Central memory CD8-positive, alpha-beta T cell (primary cell): ENCODE measurements at regions not wholly inside any gene's neighbourhood (a gene's known extent, or its start where the extent isn't known, plus 50 kb on each side); places are given as distances from the start of the nearest gene placed in this dataset.

Source experiments
- ATAC-seq: fragments of 150-1000 bp; cut with Tn5 transposase; replicated peaks from 2 replicates; pipeline ENCODE4 v1.10.0; 2022; ENCODE audit warnings: mild to moderate bottlenecking, moderate FRiP score, moderate number of reproducible peaks; ENCODE audit not compliant: poor library complexity, severe bottlenecking; ENCODE audit errors: extremely low read depth
- DNase-seq, 2 donors: peaks; one replicate each; pipeline ENCODE4 v3.0.0; 2021; ENCODE audit warnings: low spot score in 2 of 2
- H3K27ac Mint-ChIP-seq: one replicate; pipeline ENCODE4 v1.8.0; 2022; ENCODE audit warnings: low read depth, mild to moderate bottlenecking, moderate library complexity, mixed read lengths
- H3K27me3 Mint-ChIP-seq: one replicate; pipeline ENCODE4 v1.8.0; 2022; ENCODE audit warnings: mixed read lengths
- H3K36me3 Mint-ChIP-seq: one replicate; pipeline ENCODE4 v1.8.0; 2022; ENCODE audit warnings: mild to moderate bottlenecking, moderate library complexity, mixed read lengths; ENCODE audit not compliant: insufficient read depth
- H3K4me1 Mint-ChIP-seq: one replicate; pipeline ENCODE4 v1.8.0; 2022; ENCODE audit warnings: mixed read lengths
- H3K4me3 Mint-ChIP-seq: one replicate; pipeline ENCODE4 v1.8.0; 2022; ENCODE audit warnings: mild to moderate bottlenecking, moderate library complexity, mixed read lengths
- H3K9me3 Mint-ChIP-seq: one replicate; pipeline ENCODE4 v1.8.0; 2022; ENCODE audit warnings: mixed read lengths

GRCh38 chr6:120652506-120652905 is 681.8 kb downstream of the TBC1D32 start:
- no peak for ATAC-seq
- Mint-ChIP-seq H3K27ac (no peak overlapping the region), H3K9me3 (peaks cover 15% of the 10 kb centered on the region), H3K27me3 (no peaks in the 10 kb centered on the region), H3K4me3 (no peak overlapping the region), H3K36me3 (no peaks in the 10 kb centered on the region), H3K4me1 (no peaks in the 10 kb centered on the region)
- no peak for DNase-seq

DNA sequence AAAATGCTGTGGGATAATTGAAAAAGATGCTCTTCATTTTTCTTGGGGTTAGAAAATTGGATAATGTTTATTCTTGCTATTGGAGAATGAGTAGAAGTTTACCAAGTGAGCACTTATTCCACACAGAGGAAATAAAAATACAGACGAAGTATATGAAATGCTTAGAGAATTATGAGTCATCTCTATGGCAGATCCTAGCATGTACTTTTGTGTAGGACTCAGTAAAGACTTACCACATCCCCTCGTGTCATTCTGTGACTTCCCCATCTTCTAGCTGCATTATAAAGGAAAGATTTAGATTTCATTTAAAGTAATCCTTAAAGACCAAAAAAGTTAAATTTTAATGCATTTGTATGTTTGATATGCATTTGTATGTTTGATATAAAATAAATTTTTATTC is 685.6 kb downstream of the TBC1D32 start:
- DNase-seq (no peak), ATAC-seq (no peak)
- Mint-ChIP-seq H3K27ac (no peak overlapping the region), H3K9me3 (peaks cover 18% of the 10 kb centered on the region), H3K27me3 (no peaks in the 10 kb centered on the region), H3K4me1 (no peaks in the 10 kb centered on the region), H3K4me3 (no peak overlapping the region), H3K36me3 (no peaks in the 10 kb centered on the region)

DNA sequence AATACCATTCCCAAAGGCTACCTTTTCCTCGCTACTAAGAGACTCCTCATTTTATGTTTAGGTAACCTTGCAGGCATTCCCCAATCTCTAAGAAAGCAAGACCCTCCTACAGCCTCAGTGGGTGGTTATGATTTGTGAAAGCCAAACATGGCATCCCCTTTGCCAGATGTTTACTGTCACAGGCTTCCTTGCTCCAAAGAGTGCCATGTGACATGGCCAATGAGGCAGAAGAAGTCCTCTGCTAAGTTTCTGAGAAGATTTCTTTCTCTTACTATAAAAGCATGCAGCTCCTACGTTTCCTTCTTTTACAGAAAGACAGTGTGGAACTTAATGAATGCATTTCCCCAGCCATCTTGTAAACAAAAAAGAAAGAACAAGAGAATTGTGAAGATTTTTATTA is 688.2 kb downstream of the TBC1D32 start:
- ATAC-seq: no peak
- no peaks in the 10 kb centered on the region for H3K36me3 Mint-ChIP-seq
- peaks cover 18% of the 10 kb centered on the region for H3K9me3 Mint-ChIP-seq
- no peaks in the 10 kb centered on the region for H3K27me3 Mint-ChIP-seq
- H3K4me1 Mint-ChIP-seq: no peaks in the 10 kb centered on the region
- no peak overlapping the region for H3K27ac Mint-ChIP-seq
- no peak overlapping the region for H3K4me3 Mint-ChIP-seq
- DNase-seq: no peak

DNA sequence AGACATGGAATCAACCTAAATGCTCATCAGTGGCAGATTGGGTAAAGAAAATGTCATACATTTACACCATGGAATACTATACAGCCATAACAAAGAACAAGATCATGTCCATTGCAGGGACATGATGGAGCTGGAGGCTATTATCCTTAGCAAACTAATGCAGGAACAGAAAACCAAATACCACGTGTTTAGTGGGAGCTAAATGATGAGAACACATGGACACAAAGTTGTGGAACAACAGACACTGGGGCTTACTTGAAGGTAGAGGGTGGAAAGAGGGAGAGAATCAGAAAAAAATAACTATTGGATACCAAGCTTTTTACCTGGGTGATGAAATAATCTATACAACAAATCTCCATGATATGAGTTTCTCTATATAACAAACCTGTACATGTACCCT is 701.3 kb downstream of the TBC1D32 start:
- Mint-ChIP-seq H3K9me3 (peaks cover 4% of the 10 kb centered on the region), H3K27me3 (no peaks in the 10 kb centered on the region), H3K4me3 (no peak overlapping the region), H3K4me1 (no peaks in the 10 kb centered on the region), H3K36me3 (no peaks in the 10 kb centered on the region), H3K27ac (no peak overlapping the region)
- DNase-seq: no peak
- ATAC-seq: no peak

GRCh38 chr6:120627612-120628011 is 706.7 kb downstream of the TBC1D32 start:
- H3K4me1 Mint-ChIP-seq: no peaks in the 10 kb centered on the region
- no peaks in the 10 kb centered on the region for H3K36me3 Mint-ChIP-seq
- ATAC-seq: no peak
- no peaks in the 10 kb centered on the region for H3K27me3 Mint-ChIP-seq
- peaks cover 6% of the 10 kb centered on the region for H3K9me3 Mint-ChIP-seq
- no peak overlapping the region for H3K4me3 Mint-ChIP-seq
- H3K27ac Mint-ChIP-seq: no peak overlapping the region
- no peak for DNase-seq

DNA sequence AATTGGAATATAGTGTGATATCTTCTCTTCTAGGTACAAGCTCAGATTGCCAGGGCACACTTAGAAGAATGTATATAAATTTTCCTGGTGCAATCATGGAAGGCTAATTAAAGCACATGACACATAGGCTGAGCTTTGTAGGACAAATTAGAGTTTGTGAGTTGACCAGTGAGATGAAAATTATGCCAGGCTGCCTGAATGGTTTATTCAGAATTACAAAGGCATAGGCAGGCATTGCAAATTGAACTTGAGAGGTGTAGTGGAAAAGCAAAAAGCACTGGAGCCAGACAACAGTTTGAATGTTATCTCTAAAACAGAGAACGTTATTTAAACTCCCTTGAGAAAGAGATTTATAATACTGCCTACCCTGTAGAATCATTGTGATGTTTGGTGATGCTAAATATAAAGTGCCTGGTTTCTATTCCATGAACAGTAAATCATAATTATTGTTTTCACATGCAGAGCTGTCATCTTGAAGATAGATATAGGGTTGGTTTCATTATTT is 712.1 kb downstream of the TBC1D32 start:
- H3K27ac Mint-ChIP-seq: no peak overlapping the region
- no peaks in the 10 kb centered on the region for H3K4me1 Mint-ChIP-seq
- H3K36me3 Mint-ChIP-seq: no peaks in the 10 kb centered on the region

DNA sequence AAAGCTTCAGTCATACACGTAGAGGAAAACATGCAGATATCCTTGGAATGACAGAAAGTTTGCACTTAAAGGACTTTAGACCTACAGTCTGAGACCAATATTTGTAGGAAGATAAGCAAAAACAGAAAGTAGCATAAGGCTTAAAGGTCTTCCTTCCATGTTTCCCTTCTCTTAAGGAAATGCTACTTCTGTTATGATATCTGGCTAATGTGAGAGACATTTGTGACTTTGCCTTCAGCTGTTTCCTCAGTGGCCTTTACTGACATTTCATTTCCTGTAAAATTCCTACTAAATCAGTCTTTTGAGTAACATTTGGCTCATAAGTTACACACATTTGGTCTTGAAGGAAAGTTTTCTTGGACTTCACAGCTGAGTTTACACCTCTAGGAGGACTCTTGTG is 713.4 kb downstream of the TBC1D32 start:
- H3K27me3 Mint-ChIP-seq: no peaks in the 10 kb centered on the region
- DNase-seq: no peak

More for the DNA sequence above, 712.1 kb downstream of the TBC1D32 start:
- Mint-ChIP-seq H3K9me3 (peaks cover 15% of the 10 kb centered on the region), H3K27me3 (no peaks in the 10 kb centered on the region), H3K4me3 (no peak overlapping the region)
- DNase-seq (no peak), ATAC-seq (no peak)

GRCh38 chr6:120615238-120615637 is 719.0 kb downstream of the TBC1D32 start:
- H3K4me1 Mint-ChIP-seq: no peaks in the 10 kb centered on the region
- no peak overlapping the region for H3K27ac Mint-ChIP-seq
- ATAC-seq (no peak), DNase-seq (no peak)
- H3K36me3 Mint-ChIP-seq: no peaks in the 10 kb centered on the region
- no peaks in the 10 kb centered on the region for H3K27me3 Mint-ChIP-seq
- peaks cover 12% of the 10 kb centered on the region for H3K9me3 Mint-ChIP-seq
- no peak overlapping the region for H3K4me3 Mint-ChIP-seq

More for the DNA sequence above, 713.4 kb downstream of the TBC1D32 start:
- no peak overlapping the region for H3K27ac Mint-ChIP-seq
- no peaks in the 10 kb centered on the region for H3K4me1 Mint-ChIP-seq
- H3K36me3 Mint-ChIP-seq: no peaks in the 10 kb centered on the region
- no peak overlapping the region for H3K4me3 Mint-ChIP-seq
- peaks cover 15% of the 10 kb centered on the region for H3K9me3 Mint-ChIP-seq
- no peak for ATAC-seq

DNA sequence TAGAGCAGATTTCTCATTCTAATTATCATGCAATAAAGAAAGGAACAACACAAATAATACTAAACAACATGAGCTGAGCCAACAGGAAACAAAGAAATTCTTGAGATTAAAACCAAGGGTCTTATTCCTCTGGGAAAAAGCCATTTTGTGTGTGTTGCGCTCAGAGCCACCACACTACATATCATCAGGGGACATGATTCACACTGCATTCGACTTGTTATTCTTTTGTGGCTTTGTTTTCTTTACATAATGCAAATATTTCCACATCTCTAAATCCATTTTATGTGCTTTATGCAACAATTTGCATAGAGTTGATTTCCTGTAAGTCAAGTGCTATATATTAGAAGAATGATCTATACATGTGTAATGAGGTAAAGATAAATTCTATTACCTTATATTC is 719.6 kb downstream of the TBC1D32 start:
- peaks cover 12% of the 10 kb centered on the region for H3K9me3 Mint-ChIP-seq
- no peaks in the 10 kb centered on the region for H3K4me1 Mint-ChIP-seq
- no peaks in the 10 kb centered on the region for H3K27me3 Mint-ChIP-seq
- DNase-seq (no peak), ATAC-seq (no peak)
- H3K36me3 Mint-ChIP-seq: no peaks in the 10 kb centered on the region
- H3K4me3 Mint-ChIP-seq: no peak overlapping the region
- no peak overlapping the region for H3K27ac Mint-ChIP-seq

DNA sequence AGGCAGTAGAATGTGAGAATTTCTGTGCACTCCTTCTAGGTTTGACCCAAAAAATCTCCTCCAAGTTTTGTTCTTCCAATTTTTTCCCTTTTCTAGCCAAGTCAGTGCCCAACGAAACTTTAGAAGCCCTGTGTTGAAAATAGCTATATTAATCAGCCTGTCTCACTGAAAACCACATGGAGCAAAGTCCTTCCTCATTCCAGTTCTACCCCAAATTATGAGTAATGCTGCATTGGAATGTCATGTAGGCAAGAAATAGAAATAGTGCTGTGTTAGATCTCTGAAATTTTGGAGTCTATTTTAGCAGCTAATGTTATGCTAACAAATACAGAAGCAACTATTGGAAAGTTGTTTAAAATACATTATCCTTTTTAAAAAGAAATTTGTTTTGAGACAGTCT is 725.5 kb downstream of the TBC1D32 start:
- ATAC-seq (no peak), DNase-seq (no peak)
- Mint-ChIP-seq H3K27ac (no peak overlapping the region), H3K4me1 (no peaks in the 10 kb centered on the region), H3K4me3 (no peak overlapping the region), H3K9me3 (no peaks in the 10 kb centered on the region), H3K27me3 (no peaks in the 10 kb centered on the region), H3K36me3 (no peaks in the 10 kb centered on the region)

- H3K27ac Mint-ChIP-seq: no peak overlapping the region
- H3K36me3 Mint-ChIP-seq: no peaks in the 10 kb centered on the region
- DNase-seq (no peak), ATAC-seq (no peak)
- H3K4me1 Mint-ChIP-seq: no peaks in the 10 kb centered on the region
- H3K9me3 Mint-ChIP-seq: no peaks in the 10 kb centered on the region
- H3K4me3 Mint-ChIP-seq: no peak overlapping the region
- H3K27me3 Mint-ChIP-seq: no peaks in the 10 kb centered on the region
Measured at GRCh38 chr6:120606743-120607142, 727.5 kb downstream of the TBC1D32 start.

GRCh38 chr6:120604510-120604909 is 729.8 kb downstream of the TBC1D32 start:
- H3K27me3 Mint-ChIP-seq: no peaks in the 10 kb centered on the region
- no peak overlapping the region for H3K27ac Mint-ChIP-seq
- H3K4me1 Mint-ChIP-seq: no peaks in the 10 kb centered on the region
- no peak overlapping the region for H3K4me3 Mint-ChIP-seq
- DNase-seq (no peak), ATAC-seq (no peak)
- H3K9me3 Mint-ChIP-seq: no peaks in the 10 kb centered on the region
- H3K36me3 Mint-ChIP-seq: no peaks in the 10 kb centered on the region

- DNase-seq (no peak), ATAC-seq (no peak)
Measured at GRCh38 chr6:120590611-120591010, 743.7 kb downstream of the TBC1D32 start.

GRCh38 chr6:120588424-120588823 is 745.9 kb downstream of the TBC1D32 start:
- no peaks in the 10 kb centered on the region for H3K27me3 Mint-ChIP-seq
- ATAC-seq (no peak), DNase-seq (no peak)
- no peaks in the 10 kb centered on the region for H3K36me3 Mint-ChIP-seq
- no peaks in the 10 kb centered on the region for H3K4me1 Mint-ChIP-seq
- peaks cover 11% of the 10 kb centered on the region for H3K9me3 Mint-ChIP-seq
- H3K27ac Mint-ChIP-seq: no peak overlapping the region
- H3K4me3 Mint-ChIP-seq: no peak overlapping the region

More at GRCh38 chr6:120590611-120591010, 743.7 kb downstream of the TBC1D32 start:
- Mint-ChIP-seq H3K27ac (no peak overlapping the region), H3K9me3 (peaks cover 6% of the 10 kb centered on the region), H3K4me1 (no peaks in the 10 kb centered on the region), H3K27me3 (no peaks in the 10 kb centered on the region), H3K4me3 (no peak overlapping the region), H3K36me3 (no peaks in the 10 kb centered on the region)
